HTR-8/SVneo (cell line): ENCODE measurements at regions not wholly inside any gene's neighbourhood (a gene's known extent, or its start where the extent isn't known, plus 50 kb on each side); places are given as distances from the start of the nearest gene placed in this dataset.
A peak's percentile ranks its signal among the peaks of the same experiment; 100 is the strongest.

Source experiments
- DNase-seq: peaks from one replicate; pipeline ENCODE4 v3.0.0; 2011; ENCODE audit warnings: low spot score, mixed read lengths; ENCODE audit not compliant: insufficient read length
- FAIRE-seq: peaks from 2 replicates; lab custom pipeline; 2011; peaks lifted over from hg19 to GRCh38; lab: Jason Lieb, UNC

- no peak for DNase-seq
- FAIRE-seq, result no peak
These were observed 211.0 kb downstream of the SH3BP4 start for GRCh38 chr2:235162837-235163197.

GRCh38 chr2:235165136-235165535, 213.3 kb downstream of the SH3BP4 start:
- FAIRE-seq (no peak), DNase-seq (no peak)

GRCh38 chr2:235165631-235166030, 213.8 kb downstream of the SH3BP4 start:
- FAIRE-seq (no peak), DNase-seq (no peak)

GRCh38 chr2:235168174-235168979, 216.6 kb downstream of the SH3BP4 start:
- DNase-seq (no peak), FAIRE-seq (no peak)

GRCh38 chr2:235170016-235170415, 218.2 kb downstream of the SH3BP4 start:
- FAIRE-seq, result no peak
- DNase-seq, result peak; percentile 69

GRCh38 chr2:235170536-235171521, 219.0 kb downstream of the SH3BP4 start:
- DNase-seq (peak; percentile 90), FAIRE-seq (peak; percentile 80)

GRCh38 chr2:235171550-235172031, 219.8 kb downstream of the SH3BP4 start:
- peak; percentile 28 for FAIRE-seq
- peak; percentile 33 for DNase-seq

- FAIRE-seq (no peak), DNase-seq (no peak)
These were observed 228.8 kb downstream of the SH3BP4 start for GRCh38 chr2:235180642-235181041.

- no peak for FAIRE-seq
These were observed 232.0 kb downstream of the SH3BP4 start for GRCh38 chr2:235183786-235184185.

GRCh38 chr2:235187806-235188205, 236.0 kb downstream of the SH3BP4 start:
- FAIRE-seq (no peak), DNase-seq (no peak)

More at GRCh38 chr2:235183786-235184185, 232.0 kb downstream of the SH3BP4 start:
- no peak for DNase-seq

- FAIRE-seq (no peak), DNase-seq (no peak)
These were observed 239.7 kb downstream of the SH3BP4 start for GRCh38 chr2:235191486-235191885.

- DNase-seq, result no peak
- no peak for FAIRE-seq
These were observed 240.2 kb downstream of the SH3BP4 start for GRCh38 chr2:235191978-235192377.

GRCh38 chr2:235194351-235194750, 242.5 kb downstream of the SH3BP4 start:
- no peak for DNase-seq
- FAIRE-seq, result no peak

GRCh38 chr2:235194836-235195235, 243.0 kb downstream of the SH3BP4 start:
- no peak for DNase-seq
- no peak for FAIRE-seq

GRCh38 chr2:235195921-235196320, 244.1 kb downstream of the SH3BP4 start:
- FAIRE-seq, result no peak
- DNase-seq, result no peak

- no peak for FAIRE-seq
- DNase-seq, result no peak
These were observed 247.3 kb downstream of the SH3BP4 start for GRCh38 chr2:235199128-235199527.

- DNase-seq (no peak), FAIRE-seq (no peak)
These were observed 248.4 kb downstream of the SH3BP4 start for GRCh38 chr2:235200216-235200615.

- FAIRE-seq, result no peak
- DNase-seq, result no peak
These were observed 249.9 kb downstream of the SH3BP4 start for GRCh38 chr2:235201756-235202155.

GRCh38 chr2:235204948-235205347, 253.1 kb downstream of the SH3BP4 start:
- DNase-seq (no peak), FAIRE-seq (no peak)

GRCh38 chr2:235206399-235206798, 254.6 kb downstream of the SH3BP4 start:
- no peak for DNase-seq
- no peak for FAIRE-seq
